Endothelial cell of umbilical vein (primary cell): ENCODE measurements at regions not wholly inside any gene's neighbourhood (a gene's known extent, or its start where the extent isn't known, plus 50 kb on each side); places are given as distances from the start of the nearest gene placed in this dataset.

Experiments used
- BruUV-seq: library from RNA; stranded (reverse); fragments of 400-500 nt; replicated peaks from 2 replicates; lab custom pipeline; 2021; lab: Mats Ljungman, UMichigan
- CTCF ChIA-PET: fragments of 300-600, 350-600 bp; sonication (Branson Sonifier 250); formaldehyde crosslinking; loops from one replicate; lab custom pipeline; 2021; ENCODE audit warnings: antibody characterized with exemption, inconsistent platforms; lab: Charles Lee
- POLR2A ChIA-PET: fragments of 300-600, 350-600 bp; sonication (Branson Sonifier 250); formaldehyde crosslinking; loops from one replicate; lab custom pipeline; 2021; ENCODE audit warnings: antibody characterized with exemption, inconsistent platforms; lab: Charles Lee
- DNase-seq: peaks from one replicate; pipeline ENCODE4 v3.0.0-alpha.2; 2011; ENCODE audit warnings: low read depth, low spot score
- FAIRE-seq: peaks from 2 replicates; lab custom pipeline; 2011; peaks lifted over from hg19 to GRCh38; lab: Jason Lieb, UNC
- H2AFZ ChIP-seq: 2 replicates; pipeline ENCODE4 v1.6.0; 2012; ENCODE audit warnings: low read depth, low read length, control low read depth, inconsistent platforms
- H3K27ac ChIP-seq: 2 replicates; pipeline ENCODE4 v1.5.1; 2011; ENCODE audit warnings: low read depth, mild to moderate bottlenecking, control low read depth, low read length, moderate library complexity; ENCODE audit not compliant: insufficient read depth
- H3K27me3 ChIP-seq, 2 experiments: 2 replicates each; pipeline versions ENCODE4 v1.6.0 to v1.6.1; 2011; ENCODE audit warnings: low read length in 2 of 2, mixed read lengths in 1 of 2; ENCODE audit not compliant: control insufficient read depth in 2 of 2, insufficient read depth in 2 of 2
- H3K36me3 ChIP-seq, 2 experiments: 2 replicates in 1 of 2; 3 replicates in 1 of 2; pipeline ENCODE4 v1.5.1; 2011; ENCODE audit warnings: low read length in 2 of 2, mild to moderate bottlenecking in 1 of 2, moderate library complexity in 1 of 2; ENCODE audit not compliant: control insufficient read depth in 2 of 2, insufficient read depth in 2 of 2; ENCODE audit errors: extremely low read depth in 1 of 2
- H3K4me1 ChIP-seq: 3 replicates; pipeline ENCODE4 v1.5.1; 2011; ENCODE audit warnings: mild to moderate bottlenecking, low read length; ENCODE audit not compliant: control insufficient read depth, insufficient read depth; ENCODE audit errors: extremely low read depth
- H3K4me2 ChIP-seq: 2 replicates; pipeline ENCODE4 v1.6.1; 2011; ENCODE audit warnings: low read length, control low read depth, mixed read lengths; ENCODE audit not compliant: insufficient read depth
- H3K4me3 ChIP-seq, 3 experiments: fragments of 200-600 bp in 1 of 3; sonication (generic), shearing (Covaris generic) in 1 of 3; replicated peaks in 1 of 3; 2 replicates each; pipeline ENCODE4 v1.5.1; 2011 to 2016; ENCODE audit warnings: control low read depth in 3 of 3, low read length in 3 of 3, mild to moderate bottlenecking in 2 of 3, inconsistent platforms in 1 of 3, low read depth in 1 of 3, moderate library complexity in 1 of 3; ENCODE audit not compliant: insufficient read depth in 1 of 3
- H3K79me2 ChIP-seq: 2 replicates; pipeline ENCODE4 v1.6.0; 2012; ENCODE audit warnings: low read length, inconsistent platforms; ENCODE audit not compliant: control insufficient read depth, insufficient read depth
- H3K9ac ChIP-seq: replicated peaks from 2 replicates; pipeline ENCODE3; 2011; ENCODE audit warnings: low read length, control low read depth; ENCODE audit not compliant: insufficient read depth; ENCODE audit errors: extremely low read depth
- H3K9me1 ChIP-seq: replicated peaks from 3 replicates; pipeline ENCODE4 v1.6.0; 2011; ENCODE audit warnings: mild to moderate bottlenecking, low read length; ENCODE audit not compliant: control insufficient read depth, insufficient read depth; ENCODE audit errors: extremely low read depth
- H3K9me3 ChIP-seq: replicated peaks from 2 replicates; pipeline ENCODE4 v1.5.1; 2012; ENCODE audit warnings: low read length, inconsistent platforms; ENCODE audit not compliant: control insufficient read depth, insufficient read depth
- H4K20me1 ChIP-seq: replicated peaks from 2 replicates; pipeline ENCODE3; 2011; ENCODE audit warnings: mild to moderate bottlenecking, low read length; ENCODE audit not compliant: control insufficient read depth, insufficient read depth; ENCODE audit errors: extremely low read depth
- EZH2 ChIP-seq: IDR thresholded peaks from 2 replicates; pipeline ENCODE4 v1.6.1; 2012; ENCODE audit warnings: borderline replicate concordance, low read depth, mild to moderate bottlenecking, moderate library complexity, low read length, inconsistent platforms; ENCODE audit not compliant: severe bottlenecking
- FOS ChIP-seq: IDR thresholded peaks from 2 replicates; pipeline ENCODE4 v1.6.1; 2011; ENCODE audit warnings: mild to moderate bottlenecking, low read length, moderate library complexity, borderline replicate concordance; ENCODE audit not compliant: insufficient read depth
- GATA2 ChIP-seq: IDR thresholded peaks from 2 replicates; pipeline ENCODE4 v1.7.0; 2011; ENCODE audit warnings: low read depth, mild to moderate bottlenecking, moderate library complexity, mixed read lengths, low read length; ENCODE audit not compliant: insufficient read length, insufficient read depth
- JUN ChIP-seq: IDR thresholded peaks from 2 replicates; pipeline ENCODE4 v1.6.1; 2011; ENCODE audit warnings: borderline replicate concordance, low read depth; ENCODE audit not compliant: insufficient read length, insufficient read depth
- MYC ChIP-seq: IDR thresholded peaks from one replicate; pipeline ENCODE4 v1.6.1; 2011; ENCODE audit warnings: mild to moderate bottlenecking, low read depth, low read length
- POLR2A ChIP-seq: IDR thresholded peaks from 2 replicates; pipeline ENCODE4 v1.6.1; 2012; ENCODE audit warnings: low read depth, mild to moderate bottlenecking, control low read depth, low read length
- POLR2AphosphoS5 ChIP-seq: IDR thresholded peaks from 2 replicates; pipeline ENCODE4 v1.6.1; 2012; ENCODE audit warnings: low read depth, mild to moderate bottlenecking, control low read depth, low read length, moderate library complexity; ENCODE audit not compliant: insufficient read depth
- dilution Hi-C: fragments of 300-500 bp; cut with MboI; formaldehyde crosslinking; loops from one replicate; pipeline ENCODE4 v1.15.0; 2019; ENCODE audit warnings: low sequenced_read_pairs; ENCODE audit not compliant: extremely low pct_ligation_motif_present
- intact Hi-C: fragments of 100-400 bp; cut with micrococcal nuclease; formaldehyde crosslinking; loops from one replicate; pipeline ENCODE4 v1.10.0; 2022
- TF ChIP-seq, protein P1 (sequence below): IDR thresholded peaks from 2 replicates; pipeline ENCODE4 v1.6.1; 2011; ENCODE audit not compliant: insufficient read depth, insufficient read length
- TF ChIP-seq, protein P2 (sequence below), 2 donors: IDR thresholded peaks; 1 replicate in 1 of 2; 2 replicates in 1 of 2; pipeline ENCODE4 v1.5.1; 2011; ENCODE audit warnings: low read length in 2 of 2, mild to moderate bottlenecking in 2 of 2, moderate library complexity in 2 of 2, control low read depth in 1 of 2, inconsistent platforms in 1 of 2, low read depth in 1 of 2; ENCODE audit not compliant: insufficient read depth in 1 of 2; ENCODE audit errors: extremely low read depth in 1 of 2

DNA sequence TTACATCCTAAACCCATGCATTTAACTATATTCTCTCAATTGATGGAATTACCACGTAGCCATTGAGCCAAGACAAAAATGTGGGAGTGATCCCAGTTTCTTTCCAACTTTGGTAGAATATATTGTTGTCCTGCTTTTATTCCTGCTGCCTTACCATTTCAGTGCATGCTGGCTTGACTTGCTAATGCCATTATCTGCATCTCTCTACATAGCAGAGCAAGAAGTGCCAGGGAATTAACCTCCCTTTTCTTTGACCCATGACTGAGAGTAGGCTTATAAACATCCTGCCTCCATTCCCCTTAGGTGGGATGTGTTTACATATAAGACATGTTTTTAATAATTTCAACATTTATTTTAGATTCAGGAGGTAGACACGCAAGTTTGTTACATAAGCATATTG, 1153.4 kb downstream of the IGSF11 start:
- dilution Hi-C loops (no loop called here), intact Hi-C loops (no loop called here)
- FAIRE-seq (no peak), DNase-seq (no peak)
- no TSS peak for BruUV-seq
- Histone ChIP-seq H3K27ac (no peak overlapping the region), H3K4me1 (peaks cover 14% of the 10 kb centered on the region), H4K20me1 (no peaks in the 10 kb centered on the region), H3K4me2 (no peak overlapping the region), H3K9me3 (no peaks in the 10 kb centered on the region), H3K4me3 (no peak overlapping the region), H3K27me3 (no peaks in the 10 kb centered on the region), H3K79me2 (no peaks in the 10 kb centered on the region), H2AFZ (no peak overlapping the region), H3K36me3 (no peaks in the 10 kb centered on the region), H3K9me1 (no peaks in the 10 kb centered on the region), H3K9ac (no peak overlapping the region)
- CTCF ChIA-PET: no interaction called here
- POLR2A ChIA-PET: no interaction called here
- TF ChIP-seq, protein P1, sequence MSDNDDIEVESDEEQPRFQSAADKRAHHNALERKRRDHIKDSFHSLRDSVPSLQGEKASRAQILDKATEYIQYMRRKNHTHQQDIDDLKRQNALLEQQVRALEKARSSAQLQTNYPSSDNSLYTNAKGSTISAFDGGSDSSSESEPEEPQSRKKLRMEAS: no peak
- TF ChIP-seq MYC: no peak
- TF ChIP-seq EZH2: no peak
- TF ChIP-seq GATA2: no peak
- no peak for TF ChIP-seq JUN

DNA sequence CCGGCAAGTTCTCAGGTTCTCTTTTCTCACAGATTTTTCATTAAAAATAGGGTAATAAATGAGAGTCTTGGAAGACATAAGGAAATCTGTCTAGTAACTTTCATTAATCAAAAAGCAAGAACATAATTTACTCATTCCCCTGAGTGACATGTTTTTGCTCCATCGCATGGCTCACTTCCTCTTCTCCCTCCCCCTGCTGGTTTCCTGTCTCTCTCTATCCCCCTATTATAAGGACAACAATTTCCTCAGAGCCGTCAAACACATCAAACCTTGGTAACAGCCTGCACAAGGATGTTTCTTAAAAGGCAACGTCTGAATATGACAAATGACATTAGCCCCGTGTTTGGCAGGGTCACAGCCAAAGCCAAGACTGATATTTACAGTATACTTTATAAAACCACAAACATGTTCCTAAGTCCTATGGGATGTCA, 1149.6 kb downstream of the IGSF11 start:
- H3K27ac ChIP-seq: no peak overlapping the region
- H2AFZ ChIP-seq: peak overlapping the region; percentile 11

More for the DNA sequence above, 1149.6 kb downstream of the IGSF11 start:
- H3K36me3 ChIP-seq: no peaks in the 10 kb centered on the region
- no peaks in the 10 kb centered on the region for H3K27me3 ChIP-seq
- H3K9me3 ChIP-seq: no peaks in the 10 kb centered on the region
- no peak overlapping the region for H3K4me3 ChIP-seq
- BruUV-seq: no TSS peak
- ChIA-PET POLR2A (no interaction called here), CTCF (no interaction called here)
- no peaks in the 10 kb centered on the region for H3K79me2 ChIP-seq
- no peak overlapping the region for H3K9ac ChIP-seq
- FAIRE-seq: peak; percentile 72
- no peaks in the 10 kb centered on the region for H3K9me1 ChIP-seq
- H3K4me2 ChIP-seq: peak overlapping the region; percentile 59
- intact Hi-C loops: loop anchor here (1.0 to 5.0 kb wide), 2 partner anchors 8 to 112 kb away; no protein-coding TSS in a partner anchor
- TF ChIP-seq GATA2 (peak; percentile 21), POLR2AphosphoS5 (no peak), POLR2A (no peak), JUN (peak; percentile 16), EZH2 (no peak), FOS (peak; percentile 59)
- TF ChIP-seq, protein P2, sequence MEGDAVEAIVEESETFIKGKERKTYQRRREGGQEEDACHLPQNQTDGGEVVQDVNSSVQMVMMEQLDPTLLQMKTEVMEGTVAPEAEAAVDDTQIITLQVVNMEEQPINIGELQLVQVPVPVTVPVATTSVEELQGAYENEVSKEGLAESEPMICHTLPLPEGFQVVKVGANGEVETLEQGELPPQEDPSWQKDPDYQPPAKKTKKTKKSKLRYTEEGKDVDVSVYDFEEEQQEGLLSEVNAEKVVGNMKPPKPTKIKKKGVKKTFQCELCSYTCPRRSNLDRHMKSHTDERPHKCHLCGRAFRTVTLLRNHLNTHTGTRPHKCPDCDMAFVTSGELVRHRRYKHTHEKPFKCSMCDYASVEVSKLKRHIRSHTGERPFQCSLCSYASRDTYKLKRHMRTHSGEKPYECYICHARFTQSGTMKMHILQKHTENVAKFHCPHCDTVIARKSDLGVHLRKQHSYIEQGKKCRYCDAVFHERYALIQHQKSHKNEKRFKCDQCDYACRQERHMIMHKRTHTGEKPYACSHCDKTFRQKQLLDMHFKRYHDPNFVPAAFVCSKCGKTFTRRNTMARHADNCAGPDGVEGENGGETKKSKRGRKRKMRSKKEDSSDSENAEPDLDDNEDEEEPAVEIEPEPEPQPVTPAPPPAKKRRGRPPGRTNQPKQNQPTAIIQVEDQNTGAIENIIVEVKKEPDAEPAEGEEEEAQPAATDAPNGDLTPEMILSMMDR (IDR thresholded peaks at IDR 0.05; ENCODE audit: extremely low read depth in 1 of 2, insufficient read depth in 1 of 2, low read depth in 1 of 2, low read length in 2 of 2): no peak
- TF ChIP-seq, protein P1: no peak
- DNase-seq: peak; percentile 72
- peaks cover 14% of the 10 kb centered on the region for H3K4me1 ChIP-seq
- no peaks in the 10 kb centered on the region for H4K20me1 ChIP-seq
- dilution Hi-C loops: no loop called here
